Effector memory CD4-positive, alpha-beta T cell (primary cell): ENCODE measurements at regions not wholly inside any gene's neighbourhood (a gene's known extent, or its start where the extent isn't known, plus 50 kb on each side); places are given as distances from the start of the nearest gene placed in this dataset.
"Not testable (repeated sequence)": the region's sequence is repeated elsewhere in the genome, so short reads cannot be mapped to it uniquely, and the experiment has no call there.

Experiments
- DNase-seq, 3 donors: peaks; one replicate each; pipeline ENCODE4 v3.0.0-alpha.2; 2020
- H3K27ac ChIP-seq: 2 replicates; pipeline ENCODE4 v1.7.0; 2013; ENCODE audit warnings: mild to moderate bottlenecking, low read length, moderate library complexity; ENCODE audit not compliant: insufficient read depth, poor library complexity, severe bottlenecking
- H3K27me3 ChIP-seq: replicated peaks from 2 replicates; pipeline ENCODE4 v1.7.0; 2013; ENCODE audit warnings: mild to moderate bottlenecking, low read length; ENCODE audit not compliant: insufficient read depth, control insufficient read depth, poor library complexity, severe bottlenecking
- H3K36me3 ChIP-seq: 2 replicates; pipeline ENCODE4 v1.7.0; 2013; ENCODE audit warnings: mild to moderate bottlenecking, low read length, moderate library complexity; ENCODE audit not compliant: control insufficient read depth, insufficient read depth
- H3K4me1 ChIP-seq: 2 replicates; pipeline ENCODE4 v1.7.0; 2013; ENCODE audit warnings: low read length, mild to moderate bottlenecking; ENCODE audit not compliant: control insufficient read depth, insufficient read depth, poor library complexity, severe bottlenecking
- H3K4me3 ChIP-seq: 2 replicates; pipeline ENCODE4 v1.7.0; 2013; ENCODE audit warnings: low read length, low read depth, mild to moderate bottlenecking; ENCODE audit not compliant: insufficient read depth, poor library complexity, severe bottlenecking
- H3K9me3 ChIP-seq: 2 replicates; pipeline ENCODE4 v1.7.0; 2013; ENCODE audit warnings: mild to moderate bottlenecking, low read length, moderate library complexity; ENCODE audit not compliant: control insufficient read depth

GRCh38 chr7:39758234-39758970, 135.0 kb downstream of the RALA start:
- Histone ChIP-seq H3K36me3 (no peaks in the 10 kb centered on the region), H3K4me1 (no peaks in the 10 kb centered on the region), H3K27ac (no peak overlapping the region), H3K9me3 (no peaks in the 10 kb centered on the region), H3K4me3 (no peak overlapping the region), H3K27me3 (no peaks in the 10 kb centered on the region)
- no peak for DNase-seq

GRCh38 chr7:39761449-39761848, 138.1 kb downstream of the RALA start:
- H3K27ac ChIP-seq, result no peak overlapping the region
- no peaks in the 10 kb centered on the region for H3K36me3 ChIP-seq
- DNase-seq, result no peak
- H3K9me3 ChIP-seq, result no peaks in the 10 kb centered on the region
- no peaks in the 10 kb centered on the region for H3K4me1 ChIP-seq
- H3K27me3 ChIP-seq, result no peaks in the 10 kb centered on the region
- no peak overlapping the region for H3K4me3 ChIP-seq

- H3K4me3 ChIP-seq, H3K36me3 ChIP-seq, H3K9me3 ChIP-seq, H3K27me3 ChIP-seq, H3K27ac ChIP-seq, H3K4me1 ChIP-seq, DNase-seq: not testable (repeated sequence)
Observed at GRCh38 chr7:39762466-39762865, 139.1 kb downstream of the RALA start.

- not testable (repeated sequence) for DNase-seq, H3K4me3 ChIP-seq, H3K9me3 ChIP-seq, H3K27me3 ChIP-seq, H3K4me1 ChIP-seq, H3K36me3 ChIP-seq, H3K27ac ChIP-seq
Observed at GRCh38 chr7:39762881-39763280, 139.5 kb downstream of the RALA start.

- not testable (repeated sequence) for H3K36me3 ChIP-seq, H3K27me3 ChIP-seq, H3K27ac ChIP-seq, H3K9me3 ChIP-seq, H3K4me3 ChIP-seq, H3K4me1 ChIP-seq, DNase-seq
Observed at GRCh38 chr7:39765833-39766232, 142.5 kb downstream of the RALA start.

GRCh38 chr7:39768439-39768838, 145.1 kb downstream of the RALA start:
- DNase-seq, H3K4me1 ChIP-seq, H3K4me3 ChIP-seq, H3K27me3 ChIP-seq, H3K36me3 ChIP-seq, H3K27ac ChIP-seq, H3K9me3 ChIP-seq: not testable (repeated sequence)

- H3K4me3 ChIP-seq, H3K27me3 ChIP-seq, H3K36me3 ChIP-seq, DNase-seq, H3K27ac ChIP-seq, H3K4me1 ChIP-seq, H3K9me3 ChIP-seq: not testable (repeated sequence)
Observed at GRCh38 chr7:39774341-39774851, 151.0 kb downstream of the RALA start.

GRCh38 chr7:39781557-39781956, 158.2 kb downstream of the RALA start:
- H3K36me3 ChIP-seq, H3K9me3 ChIP-seq, H3K4me1 ChIP-seq, H3K27me3 ChIP-seq, DNase-seq, H3K27ac ChIP-seq, H3K4me3 ChIP-seq: not testable (repeated sequence)

- H3K4me3 ChIP-seq, DNase-seq: not testable (repeated sequence)
Observed at GRCh38 chr7:39786440-39786839, 163.1 kb downstream of the RALA start.

GRCh38 chr7:39791035-39791434, 159.0 kb upstream of the CDK13 start:
- H3K4me3 ChIP-seq, H3K36me3 ChIP-seq, H3K27me3 ChIP-seq, H3K27ac ChIP-seq, DNase-seq, H3K9me3 ChIP-seq, H3K4me1 ChIP-seq: not testable (repeated sequence)

More at GRCh38 chr7:39786440-39786839, 163.1 kb downstream of the RALA start:
- not testable (repeated sequence) for H3K9me3 ChIP-seq, H3K36me3 ChIP-seq, H3K4me1 ChIP-seq, H3K27me3 ChIP-seq, H3K27ac ChIP-seq
